ENCODE measurements at regions not wholly inside any gene's neighbourhood (a gene's known extent, or its start where the extent isn't known, plus 50 kb on each side); places are given as distances from the start of the nearest gene placed in this dataset.

GRCh38 chr11:92554688-92555087 lies 330.1 kb downstream of the FAT3 start:
- TF ChIP-seq CTCF (IDR thresholded peaks at IDR 0.05; ENCODE audit: low read depth, low read length), result no peak

GRCh38 chr11:92556431-92556830 lies 331.8 kb downstream of the FAT3 start:
- Histone ChIP-seq H3K9me3 (no peaks in the 10 kb centered on the region), H3K4me3 (ENCODE audit: low read depth, low read length) (no peak overlapping the region), H3K4me1 (peaks cover 14% of the 10 kb centered on the region), H3K27me3 (no peaks in the 10 kb centered on the region), H3K36me3 (no peaks in the 10 kb centered on the region)
- no peak for DNase-seq
- TF ChIP-seq CTCF (IDR thresholded peaks at IDR 0.05; ENCODE audit: low read depth, low read length), result no peak

More at GRCh38 chr11:92554688-92555087, 330.1 kb downstream of the FAT3 start:
- Histone ChIP-seq H3K9me3 (no peaks in the 10 kb centered on the region), H3K27me3 (no peaks in the 10 kb centered on the region), H3K4me3 (ENCODE audit: low read depth, low read length) (no peak overlapping the region), H3K4me1 (peaks cover 14% of the 10 kb centered on the region), H3K36me3 (no peaks in the 10 kb centered on the region)
- no peak for DNase-seq

- peak; percentile 25 for DNase-seq
- Histone ChIP-seq H3K27me3 (no peaks in the 10 kb centered on the region), H3K36me3 (no peaks in the 10 kb centered on the region), H3K9me3 (no peaks in the 10 kb centered on the region), H3K4me1 (peaks cover 14% of the 10 kb centered on the region), H3K4me3 (ENCODE audit: low read depth, low read length) (no peak overlapping the region)
- no peak for TF ChIP-seq CTCF (IDR thresholded peaks at IDR 0.05; ENCODE audit: low read depth, low read length)
Observed at GRCh38 chr11:92557879-92558278, 333.3 kb downstream of the FAT3 start.

- peak; percentile 37 for DNase-seq
- peak overlapping the region; percentile 16 for H3K4me3 ChIP-seq (ENCODE audit: low read depth, low read length)
- no peak for TF ChIP-seq CTCF (IDR thresholded peaks at IDR 0.05; ENCODE audit: low read depth, low read length)
- no peaks in the 10 kb centered on the region for H3K27me3 ChIP-seq
- peaks cover 14% of the 10 kb centered on the region for H3K4me1 ChIP-seq
- H3K36me3 ChIP-seq, result no peaks in the 10 kb centered on the region
- H3K9me3 ChIP-seq, result no peaks in the 10 kb centered on the region
Observed at GRCh38 chr11:92558323-92558722, 333.7 kb downstream of the FAT3 start.

- H3K27me3 ChIP-seq, result no peaks in the 10 kb centered on the region
- no peaks in the 10 kb centered on the region for H3K9me3 ChIP-seq
- DNase-seq, result no peak
- H3K4me1 ChIP-seq, result no peaks in the 10 kb centered on the region
- TF ChIP-seq CTCF (IDR thresholded peaks at IDR 0.05; ENCODE audit: low read depth, low read length), result no peak
- no peaks in the 10 kb centered on the region for H3K36me3 ChIP-seq
- H3K4me3 ChIP-seq (ENCODE audit: low read depth, low read length), result no peak overlapping the region
Observed at GRCh38 chr11:92569726-92570125, 345.1 kb downstream of the FAT3 start.

- H3K36me3 ChIP-seq, result no peaks in the 10 kb centered on the region
- H3K4me3 ChIP-seq (ENCODE audit: low read depth, low read length), result no peak overlapping the region
- no peak for TF ChIP-seq CTCF (IDR thresholded peaks at IDR 0.05; ENCODE audit: low read depth, low read length)
- DNase-seq, result no peak
- no peaks in the 10 kb centered on the region for H3K27me3 ChIP-seq
- no peaks in the 10 kb centered on the region for H3K9me3 ChIP-seq
- no peaks in the 10 kb centered on the region for H3K4me1 ChIP-seq
Observed at GRCh38 chr11:92572559-92572958, 347.9 kb downstream of the FAT3 start.
